GM19099 (cell line): ENCODE measurements at regions not wholly inside any gene's neighbourhood (a gene's known extent, or its start where the extent isn't known, plus 50 kb on each side); places are given as distances from the start of the nearest gene placed in this dataset.

ENCODE experiments used
- POLR2A ChIP-seq: IDR thresholded peaks from 3 replicates; pipeline ENCODE4 v1.6.1; 2011; ENCODE audit warnings: low read depth; ENCODE audit not compliant: insufficient read length; ENCODE audit errors: extremely low read depth

DNA sequence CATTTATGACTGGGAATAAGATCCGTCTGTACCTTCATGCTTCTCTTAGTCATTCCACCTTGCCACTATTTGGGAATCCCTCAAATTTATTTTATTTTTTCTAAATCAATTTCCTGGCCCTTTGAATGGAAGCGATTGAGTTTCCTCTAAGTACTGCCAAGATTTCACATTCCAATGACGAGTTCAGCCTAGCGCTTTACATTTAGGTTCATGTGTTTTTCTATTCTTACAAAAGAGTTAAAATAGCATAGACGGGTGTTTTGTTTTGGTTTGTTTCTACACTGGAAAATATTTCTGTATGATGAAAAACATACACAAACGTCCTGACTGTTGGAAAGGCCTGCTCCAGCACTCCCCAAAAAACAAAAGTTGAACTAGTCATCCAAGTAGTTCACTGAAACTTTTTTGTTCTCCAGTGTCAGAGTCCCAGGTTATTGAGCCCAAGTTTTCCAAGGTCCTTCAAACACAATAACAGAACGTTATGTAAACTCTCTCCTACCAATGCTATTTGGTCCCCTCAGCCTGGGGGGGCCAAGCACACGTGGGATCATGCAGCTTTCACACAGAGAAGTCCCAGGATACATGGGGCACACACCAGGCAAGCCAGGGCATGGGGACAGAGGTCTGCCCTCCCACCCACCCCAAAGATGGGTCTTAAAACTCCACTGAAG is 74.8 kb upstream of the FOXN3 start:
- no peak for TF ChIP-seq POLR2A

DNA sequence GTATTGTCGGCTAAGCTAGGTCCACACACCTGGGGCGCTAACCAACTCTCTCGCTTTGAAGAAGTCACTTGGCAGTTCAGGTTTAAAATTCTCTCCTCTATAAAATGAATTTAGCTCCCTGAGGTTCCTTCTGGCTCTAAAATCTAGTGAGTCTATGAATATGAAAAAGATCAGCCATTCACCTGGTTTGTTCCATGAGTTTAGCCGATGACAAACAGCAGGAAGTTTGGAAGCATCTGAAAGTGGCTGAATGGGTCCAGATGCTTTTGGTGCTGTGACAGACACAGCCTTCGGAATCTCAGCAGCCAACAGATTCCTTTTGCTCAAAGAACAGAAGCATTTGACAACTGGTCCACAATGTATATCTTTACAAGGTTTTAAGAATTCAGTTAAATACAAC is 73.4 kb upstream of the FOXN3 start:
- TF ChIP-seq POLR2A: no peak

DNA sequence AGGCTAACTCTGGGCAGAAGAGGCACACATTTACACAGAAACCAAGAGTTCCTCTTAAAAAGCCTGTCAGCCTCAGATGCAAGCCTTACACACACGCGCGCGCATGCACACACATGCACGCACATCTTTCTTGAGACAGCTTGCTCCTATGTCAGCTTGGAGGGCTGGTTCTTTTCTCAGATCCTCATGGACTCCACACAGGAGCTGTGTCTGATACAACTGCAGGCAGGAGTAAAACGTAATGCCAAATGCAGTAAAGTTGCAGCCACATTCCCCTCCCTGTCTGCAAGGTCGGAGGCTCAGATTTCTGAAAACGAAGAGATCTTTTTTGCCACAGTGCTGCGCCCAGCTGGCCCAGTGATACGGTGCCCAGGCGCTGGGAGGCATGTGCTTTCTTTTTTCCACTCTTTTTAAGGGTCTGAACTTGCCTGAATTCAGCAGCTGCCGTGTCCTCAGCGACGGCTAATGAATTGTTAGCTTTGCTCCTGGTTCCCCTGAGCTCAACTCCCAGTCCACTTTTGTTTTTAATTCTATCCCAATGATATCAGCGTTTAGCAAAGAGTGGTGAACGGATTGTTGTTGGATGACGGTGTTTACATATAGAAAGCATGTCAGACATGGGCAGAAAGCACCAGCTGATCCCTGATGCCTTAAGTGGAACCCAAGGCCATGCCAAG is 72.9 kb upstream of the FOXN3 start:
- no peak for TF ChIP-seq POLR2A

DNA sequence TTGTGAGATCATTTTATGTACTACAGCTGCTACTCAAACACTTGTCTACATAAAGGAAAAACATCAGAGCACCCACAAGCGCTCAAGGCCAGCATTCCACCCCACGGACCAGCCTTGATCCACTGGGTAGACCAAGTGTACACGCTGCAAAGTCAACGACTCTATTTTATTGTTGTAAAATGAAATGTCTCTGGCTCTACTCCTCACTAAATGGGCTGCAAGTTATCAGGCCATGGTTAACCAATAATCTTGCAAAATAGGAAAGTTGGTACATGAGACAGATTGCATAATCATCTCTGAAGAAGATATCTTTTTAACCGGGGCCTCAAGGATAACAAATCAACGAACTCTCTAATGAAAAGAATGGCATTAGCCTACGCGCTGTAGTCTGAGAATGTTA is 69.9 kb upstream of the FOXN3 start:
- TF ChIP-seq POLR2A: no peak

DNA sequence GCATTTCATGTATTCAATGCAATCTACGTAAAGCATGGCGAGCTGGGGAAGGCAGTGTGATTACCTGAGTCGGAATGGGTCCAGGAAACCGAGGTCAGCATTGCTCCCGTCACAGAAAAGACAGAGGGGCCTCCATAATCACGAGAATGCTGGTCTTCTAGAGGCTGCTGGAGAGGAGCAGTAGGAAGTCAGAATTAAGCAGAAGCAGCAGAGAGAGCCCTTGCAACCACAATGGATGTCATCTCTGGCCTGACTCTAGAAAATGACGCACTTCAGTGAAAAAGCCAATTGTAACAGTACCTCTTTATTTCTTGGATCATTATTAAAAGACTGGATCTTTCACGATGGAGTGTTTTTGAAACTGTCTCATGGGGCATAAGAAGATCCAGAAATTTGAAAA is 69.5 kb upstream of the FOXN3 start:
- TF ChIP-seq POLR2A: no peak

DNA sequence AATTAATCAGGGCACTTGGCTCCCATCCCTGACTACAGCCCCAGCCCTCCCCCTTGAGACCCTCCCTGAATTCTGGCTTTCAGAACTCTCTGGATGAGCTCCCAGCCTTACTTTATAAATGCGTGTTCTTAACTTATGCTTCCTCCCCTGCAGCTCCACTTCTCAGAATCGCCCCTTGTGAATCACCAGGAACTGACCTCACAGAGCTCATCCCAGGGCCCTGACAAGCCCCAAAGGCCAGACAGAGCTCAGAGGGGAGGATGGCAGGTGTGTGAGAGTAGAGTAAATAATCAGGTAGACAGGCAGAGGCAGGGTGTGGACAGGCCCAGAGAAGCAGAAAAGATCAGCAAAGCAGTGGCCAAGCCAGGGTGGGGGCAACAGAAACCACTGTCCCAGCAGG is 68.2 kb upstream of the FOXN3 start:
- TF ChIP-seq POLR2A: no peak

DNA sequence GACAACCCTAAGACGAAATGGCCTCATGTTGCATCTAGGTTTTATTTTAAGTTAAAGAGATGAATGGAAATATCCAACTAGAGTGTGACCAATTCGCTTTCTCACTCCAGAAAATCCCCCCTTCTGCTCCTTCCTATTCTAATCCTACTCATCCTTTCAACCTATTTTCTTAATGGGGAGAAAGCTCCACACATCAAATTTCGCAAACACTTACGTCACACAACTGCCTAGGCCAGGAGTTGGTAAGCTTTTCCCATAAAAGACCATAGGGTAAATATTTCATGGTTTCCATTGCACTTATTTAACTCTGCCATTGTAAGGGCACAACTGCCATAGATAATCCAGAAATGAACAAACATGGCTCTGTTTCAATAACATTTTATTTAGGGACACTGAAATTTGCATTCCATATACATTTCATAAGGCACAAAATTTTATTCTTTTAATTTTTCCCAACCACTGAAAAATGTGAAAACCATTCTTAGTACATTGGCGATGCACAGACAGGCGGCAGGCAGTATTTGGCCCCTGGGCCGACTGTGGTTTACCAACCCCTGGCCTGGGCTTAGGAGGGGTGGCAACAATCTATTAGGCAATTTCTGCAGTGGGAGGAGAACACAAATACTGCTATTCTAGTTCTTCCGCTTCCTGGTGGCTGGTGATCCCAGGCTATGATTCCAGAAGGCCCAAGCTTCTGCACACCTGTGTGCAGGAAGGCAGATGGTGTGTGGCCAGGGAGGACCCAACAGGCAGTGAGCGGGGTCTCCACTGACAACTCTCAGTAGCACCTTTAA is 67.2 kb upstream of the FOXN3 start:
- no peak for TF ChIP-seq POLR2A

DNA sequence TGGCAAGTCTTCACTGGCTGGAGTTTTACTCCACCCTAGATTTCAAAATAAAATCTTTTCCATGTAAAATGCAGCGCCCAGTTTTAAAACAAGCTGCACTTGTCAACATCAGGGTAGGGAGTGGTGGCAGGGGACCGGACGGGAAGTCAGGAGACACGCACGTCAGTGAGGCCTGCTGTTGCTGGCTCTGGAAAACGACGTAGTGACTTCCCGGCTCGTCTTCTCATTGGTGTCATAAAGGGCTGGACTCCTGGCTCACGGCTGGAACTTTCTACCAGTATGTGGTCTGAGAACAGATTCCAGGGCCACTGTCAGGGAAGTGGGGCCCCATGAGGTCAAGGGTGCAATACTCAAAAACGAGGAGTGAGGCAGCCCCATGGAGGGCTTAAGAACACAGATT is 64.2 kb upstream of the FOXN3 start:
- no peak for TF ChIP-seq POLR2A

DNA sequence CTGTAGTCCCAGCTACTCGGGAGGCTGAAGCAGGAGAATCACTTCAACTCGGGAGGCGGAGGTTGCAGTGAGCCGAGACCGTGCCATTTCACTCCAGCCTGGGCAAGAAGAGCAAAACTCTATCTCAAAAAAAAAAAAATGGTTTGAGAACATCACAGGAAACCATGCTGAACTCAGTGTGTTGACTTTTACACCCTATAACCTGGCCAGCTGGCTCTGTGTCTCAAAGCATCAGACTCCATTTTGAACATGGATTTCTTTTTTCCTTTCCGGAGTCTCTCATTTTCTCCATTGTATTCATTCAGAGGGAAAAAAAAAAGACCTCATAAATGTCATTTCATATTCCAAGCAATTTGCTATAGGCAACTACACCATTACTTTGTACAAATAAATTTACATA is 63.2 kb upstream of the FOXN3 start:
- TF ChIP-seq POLR2A: no peak

DNA sequence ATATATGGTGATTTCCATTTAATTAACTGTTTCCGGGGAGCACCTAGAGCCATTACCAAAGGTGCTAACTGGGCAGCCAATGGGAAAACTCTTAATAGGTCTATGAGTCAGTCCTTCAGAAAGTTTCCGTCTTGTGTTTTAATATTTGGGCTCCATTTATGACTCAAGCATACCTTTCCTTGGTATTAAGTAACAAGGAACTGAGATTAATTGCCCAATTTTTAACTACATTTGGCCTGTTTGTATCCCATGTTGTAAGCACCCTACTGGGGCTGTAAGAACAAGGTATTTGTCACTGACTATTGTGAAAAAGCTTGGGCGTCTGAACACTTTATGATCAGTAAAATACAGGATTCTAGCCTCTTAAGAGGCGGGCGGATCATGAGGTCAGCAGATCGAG is 62.8 kb upstream of the FOXN3 start:
- TF ChIP-seq POLR2A: no peak

DNA sequence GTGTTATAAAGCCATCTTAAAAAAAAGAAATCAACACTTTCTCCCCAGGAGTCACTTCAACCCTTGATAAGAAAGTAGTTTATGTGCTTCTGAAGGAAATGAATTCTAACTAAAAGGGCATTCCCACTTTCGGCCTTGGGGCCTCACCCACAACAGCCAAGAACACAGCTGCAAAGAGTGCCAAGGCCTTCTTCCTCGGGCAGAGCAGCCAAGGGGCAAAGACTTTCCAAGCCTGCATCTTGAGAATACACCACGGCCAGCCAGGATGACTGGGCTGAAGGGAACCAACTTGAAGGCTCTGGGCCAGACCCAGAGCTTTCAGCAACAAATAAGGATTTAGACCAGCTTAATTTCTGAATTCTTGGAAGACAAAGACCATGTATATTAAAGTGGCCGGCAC is 60.4 kb upstream of the FOXN3 start:
- TF ChIP-seq POLR2A: no peak

DNA sequence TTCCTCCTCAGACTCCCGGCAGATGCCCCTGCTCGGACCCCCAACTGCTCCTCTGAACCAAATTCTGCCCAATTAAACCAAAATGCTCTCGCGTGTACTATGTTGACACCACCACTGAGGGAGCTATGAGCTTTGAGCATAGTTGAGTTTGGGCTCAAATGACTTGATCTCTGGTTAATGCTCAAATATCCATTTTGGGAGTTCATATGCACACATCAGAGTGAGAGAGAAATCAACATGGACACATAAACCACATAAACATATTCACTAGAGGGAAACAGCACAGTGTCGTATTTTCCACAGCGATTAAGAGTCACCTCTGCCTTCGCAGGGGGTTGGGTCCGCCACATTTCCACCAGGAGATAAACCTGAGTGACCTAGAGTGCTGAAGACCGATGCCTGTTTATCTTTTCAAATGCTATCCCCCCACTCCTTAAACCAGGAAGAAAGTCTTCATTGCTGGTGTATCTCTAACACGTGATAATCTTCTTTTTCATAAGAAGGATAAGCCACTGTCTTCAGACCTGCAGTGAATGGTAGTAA is 59.4 kb upstream of the FOXN3 start:
- no peak for TF ChIP-seq POLR2A

DNA sequence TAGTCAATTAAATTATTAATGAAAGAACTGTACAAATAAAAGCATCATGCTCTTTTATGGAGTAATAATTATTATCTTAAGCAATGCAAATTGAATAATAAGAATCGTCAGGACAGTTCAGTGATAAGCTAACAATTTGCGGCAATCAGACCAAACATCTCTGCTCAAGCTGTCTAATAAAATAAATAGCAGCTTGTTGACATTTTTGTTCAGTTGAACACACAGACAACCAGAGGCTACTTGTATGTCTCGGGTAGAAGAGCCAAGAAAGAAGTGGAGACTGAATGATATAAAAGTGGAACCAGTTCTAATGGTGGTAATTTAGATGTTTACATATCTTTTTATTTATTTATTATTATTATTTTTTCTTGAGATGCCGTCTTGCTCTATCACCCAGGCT is 57.4 kb upstream of the FOXN3 start:
- no peak for TF ChIP-seq POLR2A

DNA sequence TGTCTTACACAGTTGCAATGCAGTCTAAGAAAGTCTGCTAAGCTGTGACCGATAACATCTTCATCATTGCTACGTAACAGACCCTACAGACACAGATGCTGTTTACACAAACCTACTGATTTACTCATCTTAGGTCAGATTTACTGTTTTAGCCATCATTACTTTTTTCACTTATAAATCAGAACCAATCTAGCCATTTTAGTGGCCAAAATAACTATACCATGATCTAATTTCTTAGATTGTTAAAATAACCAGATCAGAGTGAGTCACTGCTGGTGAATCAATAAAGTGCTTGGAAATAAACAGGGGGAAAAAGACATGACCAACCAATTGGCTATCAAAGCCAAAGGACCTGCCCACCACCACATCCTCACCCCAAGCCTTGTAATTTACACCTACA is 57.0 kb upstream of the FOXN3 start:
- TF ChIP-seq POLR2A: no peak

DNA sequence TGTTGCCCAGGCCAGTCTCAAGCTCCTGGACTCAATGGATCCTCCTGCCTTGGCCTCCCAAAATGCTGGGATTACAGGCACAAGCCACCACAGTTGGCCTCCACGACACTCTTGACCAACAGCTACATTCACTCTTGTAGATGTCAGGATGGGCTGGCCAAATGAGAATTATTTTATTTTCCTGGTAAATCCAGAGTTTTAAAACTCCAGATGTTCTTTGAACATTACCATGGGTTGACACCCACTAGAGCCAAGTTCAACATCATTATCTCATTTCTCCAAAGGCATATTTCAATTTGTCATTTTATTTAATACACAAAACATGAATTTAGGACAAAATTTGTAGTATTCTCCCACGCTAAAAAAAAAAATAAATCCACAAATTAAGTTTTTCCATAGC is 56.5 kb upstream of the FOXN3 start:
- no peak for TF ChIP-seq POLR2A

DNA sequence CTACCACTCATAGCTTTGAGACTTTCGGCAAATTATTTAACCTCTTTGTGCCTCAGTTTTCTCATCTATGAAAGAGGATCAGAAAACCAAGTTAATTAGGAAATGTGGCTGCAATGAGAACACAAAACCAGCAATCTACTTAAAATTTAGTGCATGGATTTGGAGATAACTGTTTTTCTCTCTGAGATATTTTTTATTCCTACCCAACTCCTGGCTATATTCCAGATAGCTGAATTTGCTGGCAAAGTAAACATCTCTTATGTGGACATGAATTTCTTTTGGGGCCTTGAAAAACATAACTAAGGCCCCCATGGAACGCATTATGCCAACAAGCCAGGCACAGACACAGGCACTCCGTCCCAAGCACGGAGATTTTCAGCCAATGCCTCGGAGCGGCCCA is 53.4 kb upstream of the FOXN3 start:
- no peak for TF ChIP-seq POLR2A
